GM12878 (cell line): ENCODE measurements at regions not wholly inside any gene's neighbourhood (a gene's known extent, or its start where the extent isn't known, plus 50 kb on each side); places are given as distances from the start of the nearest gene placed in this dataset.

Source experiments
- ATAC-seq: fragments of 200-7000 bp; cut with Tn5 transposase; 3 replicates; pipeline ENCODE4 v1.9.1; 2020; ENCODE audit warnings: mild to moderate bottlenecking, moderate library complexity
- BruUV-seq: library from RNA; stranded (reverse); fragments of 400-500 nt; replicated peaks from 2 replicates; lab custom pipeline; 2021; lab: Mats Ljungman, UMichigan
- CTCF ChIA-PET: fragments of 300-600 bp; sonication (Branson Sonifier 250); formaldehyde crosslinking; extraction: SDS; loops from one replicate; lab custom pipeline; 2021; ENCODE audit warnings: inconsistent platforms; lab: Yijun Ruan, JAX
- POLR2A ChIA-PET: fragments of 350-600 bp; formaldehyde crosslinking; extraction: SDS; loops from one replicate; lab custom pipeline; 2021; ENCODE audit warnings: inconsistent platforms; lab: Charles Lee
- RAD21 ChIA-PET: fragments of 300-600 bp; sonication (Branson Sonifier 250); formaldehyde crosslinking; loops from one replicate; lab custom pipeline; 2023; ENCODE audit warnings: antibody characterized with exemption; ENCODE audit not compliant: unreplicated experiment; lab: Charles Lee
- SMC1A ChIA-PET: fragments of 300-600 bp; sonication (Branson Sonifier 250); formaldehyde crosslinking; loops from one replicate; lab custom pipeline; 2023; ENCODE audit not compliant: unreplicated experiment, uncharacterized antibody; lab: Charles Lee
- DNase-seq: peaks from one replicate; pipeline ENCODE4 v3.0.0-alpha.2; 2011; ENCODE audit warnings: low read depth, low spot score
- FAIRE-seq: peaks from 3 replicates; lab custom pipeline; 2011; peaks lifted over from hg19 to GRCh38; lab: Jason Lieb, UNC
- H2AFZ ChIP-seq: 2 replicates; pipeline ENCODE4 v1.6.0; 2011; ENCODE audit warnings: low read depth, low read length, control low read depth; ENCODE audit not compliant: control insufficient read depth
- H3K27ac ChIP-seq: 2 replicates; pipeline ENCODE4 v1.5.1; 2011; ENCODE audit warnings: control low read depth; ENCODE audit not compliant: control insufficient read depth, insufficient read depth
- H3K27me3 ChIP-seq, 2 experiments: replicated peaks in 1 of 2; 2 replicates each; pipeline versions ENCODE4 v1.6.0 to v1.6.1; 2011; ENCODE audit warnings: low read length in 1 of 2; ENCODE audit not compliant: control insufficient read depth in 2 of 2, insufficient read depth in 2 of 2
- H3K36me3 ChIP-seq, 2 experiments: 2 replicates each; pipeline ENCODE4 v1.5.1; 2011; ENCODE audit warnings: low read length in 1 of 2; ENCODE audit not compliant: control insufficient read depth in 2 of 2, insufficient read depth in 2 of 2
- H3K4me1 ChIP-seq: 2 replicates; pipeline ENCODE4 v1.6.1; 2011; ENCODE audit warnings: mild to moderate bottlenecking, low read length, moderate library complexity, mixed read lengths; ENCODE audit not compliant: control insufficient read depth, insufficient read depth
- H3K4me2 ChIP-seq: 2 replicates; pipeline ENCODE4 v1.6.0; 2011; ENCODE audit warnings: control low read depth; ENCODE audit not compliant: control insufficient read depth, insufficient read depth
- H3K4me3 ChIP-seq: fragments of 200-600 bp; sonication (generic); 2 replicates; pipeline ENCODE4 v1.5.1; 2016
- H3K79me2 ChIP-seq: 2 replicates; pipeline ENCODE4 v1.6.0; 2011; ENCODE audit warnings: low read length; ENCODE audit not compliant: control insufficient read depth, insufficient read depth
- H3K9ac ChIP-seq: 2 replicates; pipeline ENCODE4 v1.8.0; 2011; ENCODE audit warnings: low read length, control low read depth, mixed read lengths; ENCODE audit not compliant: control insufficient read depth, insufficient read depth
- H3K9me3 ChIP-seq: replicated peaks from 3 replicates; pipeline ENCODE4 v1.5.1; 2011; ENCODE audit warnings: mild to moderate bottlenecking, low read length; ENCODE audit not compliant: control insufficient read depth, insufficient read depth
- H4K20me1 ChIP-seq: 2 replicates; pipeline ENCODE4 v1.6.0; 2011; ENCODE audit not compliant: control insufficient read depth, insufficient read depth
- CREB1 ChIP-seq: IDR thresholded peaks from 2 replicates; pipeline ENCODE4 v1.6.1; 2012; ENCODE audit warnings: low read depth, mild to moderate bottlenecking, inconsistent platforms
- EP300 ChIP-seq, 2 experiments: fragments of 150-350 bp in 1 of 2; IDR thresholded peaks; 2 replicates each; pipeline ENCODE4 v1.6.1; 2011 to 2012; ENCODE audit warnings: low read depth in 2 of 2, low read length in 2 of 2, borderline replicate concordance in 1 of 2, improper control_type of control experiment in 1 of 2, inconsistent platforms in 1 of 2; ENCODE audit not compliant: control insufficient read depth in 1 of 2
- NBN ChIP-seq: fragments of 450-650 bp; IDR thresholded peaks from 2 replicates; pipeline ENCODE4 v1.6.1; 2016
- POLR2AphosphoS2 ChIP-seq: IDR thresholded peaks from 2 replicates; pipeline ENCODE4 v1.6.1; 2011; ENCODE audit warnings: low read depth, mild to moderate bottlenecking, low read length, improper control_type of control experiment, moderate library complexity
- RCOR1 ChIP-seq: conservative IDR thresholded peaks from 2 replicates; pipeline ENCODE4 v1.6.1; 2012; ENCODE audit warnings: low read depth, low read length, improper control_type of control experiment
- RUNX3 ChIP-seq: IDR thresholded peaks from 2 replicates; pipeline ENCODE4 v1.6.1; 2012; ENCODE audit warnings: low read length, inconsistent platforms
- SIX5 ChIP-seq: IDR thresholded peaks from 2 replicates; pipeline ENCODE4 v1.6.1; 2011; ENCODE audit warnings: mild to moderate bottlenecking, low read depth, low read length, moderate library complexity; ENCODE audit not compliant: severe bottlenecking
- SKIL ChIP-seq: fragments of 450-650 bp; IDR thresholded peaks from 2 replicates; pipeline ENCODE4 v1.6.1; 2017; ENCODE audit warnings: mild to moderate bottlenecking, low read depth, inconsistent platforms; ENCODE audit not compliant: poor library complexity, severe bottlenecking
- ZNF24 ChIP-seq: fragments of 450-650 bp; IDR thresholded peaks from 2 replicates; pipeline ENCODE4 v1.6.1; 2017; ENCODE audit warnings: antibody characterized with exemption, mild to moderate bottlenecking
- WGBS: methylation state at CpG from one replicate; pipeline ENCODE4 v1.1.6; 2016; ENCODE audit warnings: low lambda C conversion rate; ENCODE audit not compliant: insufficient replicate concordance, insufficient coverage; ENCODE audit errors: missing lambda C conversion rate; 5-methylcytosine and 5-hydroxymethylcytosine counted together
- in situ Hi-C: fragments of 300-500 bp; cut with MboI; formaldehyde crosslinking; loops from 9 replicates; pipeline ENCODE4 v1.14.3; 2018; ENCODE audit warnings: mixed read lengths
- intact Hi-C: fragments of 100-400 bp; cut with micrococcal nuclease; formaldehyde crosslinking; loops from one replicate; pipeline ENCODE4 v1.14.2; 2022; ENCODE audit not compliant: unreplicated experiment
- TF ChIP-seq, protein P1 (sequence below): fragments of 450-650 bp; formaldehyde crosslinking; IDR thresholded peaks from 2 replicates; pipeline ENCODE4 v1.5.0; 2022; ENCODE audit warnings: mild to moderate bottlenecking, missing genetic modification characterization

- 60% methylated on average over 7 of the region's 7 CpGs for WGBS
- Histone ChIP-seq H3K36me3 (no peaks in the 10 kb centered on the region), H3K4me3 (no peak overlapping the region), H3K9me3 (no peaks in the 10 kb centered on the region), H3K9ac (no peak overlapping the region), H4K20me1 (no peaks in the 10 kb centered on the region), H3K79me2 (no peaks in the 10 kb centered on the region), H3K27ac (no peak overlapping the region), H3K4me2 (no peak overlapping the region), H3K4me1 (no peaks in the 10 kb centered on the region), H3K27me3 (no peaks in the 10 kb centered on the region; a peak in 1 of 4 replicates), H2AFZ (no peak overlapping the region)
- no peak for ATAC-seq
- no TSS peak for BruUV-seq
- no peak for DNase-seq
- POLR2A ChIA-PET, result no interaction called here
- CTCF ChIA-PET, result interaction anchor here (1.2 kb wide), 1 partner anchor 21 kb away, joined by 3 read pairs; no protein-coding TSS in a partner anchor
- in situ Hi-C loops, result no loop called here
- RAD21 ChIA-PET, result no interaction called here
- intact Hi-C loops, result no loop called here
- FAIRE-seq, result no peak
- no peak for TF ChIP-seq RCOR1
- TF ChIP-seq CREB1, result no peak
- TF ChIP-seq POLR2AphosphoS2, result no peak
- TF ChIP-seq RUNX3, result no peak
- TF ChIP-seq, protein P1, sequence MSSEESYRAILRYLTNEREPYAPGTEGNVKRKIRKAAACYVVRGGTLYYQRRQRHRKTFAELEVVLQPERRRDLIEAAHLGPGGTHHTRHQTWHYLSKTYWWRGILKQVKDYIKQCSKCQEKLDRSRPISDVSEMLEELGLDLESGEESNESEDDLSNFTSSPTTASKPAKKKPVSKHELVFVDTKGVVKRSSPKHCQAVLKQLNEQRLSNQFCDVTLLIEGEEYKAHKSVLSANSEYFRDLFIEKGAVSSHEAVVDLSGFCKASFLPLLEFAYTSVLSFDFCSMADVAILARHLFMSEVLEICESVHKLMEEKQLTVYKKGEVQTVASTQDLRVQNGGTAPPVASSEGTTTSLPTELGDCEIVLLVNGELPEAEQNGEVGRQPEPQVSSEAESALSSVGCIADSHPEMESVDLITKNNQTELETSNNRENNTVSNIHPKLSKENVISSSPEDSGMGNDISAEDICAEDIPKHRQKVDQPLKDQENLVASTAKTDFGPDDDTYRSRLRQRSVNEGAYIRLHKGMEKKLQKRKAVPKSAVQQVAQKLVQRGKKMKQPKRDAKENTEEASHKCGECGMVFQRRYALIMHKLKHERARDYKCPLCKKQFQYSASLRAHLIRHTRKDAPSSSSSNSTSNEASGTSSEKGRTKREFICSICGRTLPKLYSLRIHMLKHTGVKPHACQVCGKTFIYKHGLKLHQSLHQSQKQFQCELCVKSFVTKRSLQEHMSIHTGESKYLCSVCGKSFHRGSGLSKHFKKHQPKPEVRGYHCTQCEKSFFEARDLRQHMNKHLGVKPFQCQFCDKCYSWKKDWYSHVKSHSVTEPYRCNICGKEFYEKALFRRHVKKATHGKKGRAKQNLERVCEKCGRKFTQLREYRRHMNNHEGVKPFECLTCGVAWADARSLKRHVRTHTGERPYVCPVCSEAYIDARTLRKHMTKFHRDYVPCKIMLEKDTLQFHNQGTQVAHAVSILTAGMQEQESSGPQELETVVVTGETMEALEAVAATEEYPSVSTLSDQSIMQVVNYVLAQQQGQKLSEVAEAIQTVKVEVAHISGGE (CRISPR knock-in tag), result no peak
- TF ChIP-seq EP300 (IDR thresholded peaks at IDR 0.05; ENCODE audit: borderline replicate concordance in 1 of 2, control insufficient read depth in 1 of 2, low read depth in 2 of 2, low read length in 2 of 2), result no peak
- TF ChIP-seq SIX5, result no peak
- TF ChIP-seq NBN, result no peak
- TF ChIP-seq SKIL, result no peak
- no peak for TF ChIP-seq ZNF24
- SMC1A ChIA-PET, result interaction anchor here (0.6 kb wide), 1 partner anchor 101 kb away, joined by 3 read pairs; no protein-coding TSS in a partner anchor
Observed at GRCh38 chr5:145660897-145661640, 174.1 kb downstream of the PRELID2 start.
